HUES64 (cell line): ENCODE measurements at regions not wholly inside any gene's neighbourhood (a gene's known extent, or its start where the extent isn't known, plus 50 kb on each side); places are given as distances from the start of the nearest gene placed in this dataset.

Experiments
- H3K27ac ChIP-seq: 2 replicates; pipeline ENCODE4 v1.7.0; 2013; ENCODE audit warnings: low read depth, low read length, inconsistent platforms
- H3K27me3 ChIP-seq: 2 replicates; pipeline ENCODE4 v1.6.1; 2013; ENCODE audit warnings: mild to moderate bottlenecking, low read length; ENCODE audit not compliant: insufficient read depth
- H3K36me3 ChIP-seq: 2 replicates; pipeline ENCODE4 v1.6.1; 2013; ENCODE audit warnings: mild to moderate bottlenecking, low read length; ENCODE audit not compliant: insufficient read depth
- H3K4me1 ChIP-seq: 2 replicates; pipeline ENCODE4 v1.6.1; 2013; ENCODE audit warnings: mild to moderate bottlenecking, low read length, moderate library complexity; ENCODE audit not compliant: insufficient read depth
- H3K4me3 ChIP-seq: 2 replicates; pipeline ENCODE4 v1.5.1; 2013; ENCODE audit warnings: mild to moderate bottlenecking, low read length, moderate library complexity
- H3K9ac ChIP-seq: 2 replicates; pipeline ENCODE4 v1.6.1; 2013; ENCODE audit warnings: mild to moderate bottlenecking, low read depth, low read length
- H3K9me3 ChIP-seq: 2 replicates; pipeline ENCODE4 v1.6.1; 2013; ENCODE audit warnings: low read depth, low read length; ENCODE audit not compliant: insufficient read depth
- WGBS: fragments of 150-250, 120-280 bp; methylation state at CpG from one replicate; pipeline ENCODE4 v1.1.7; 2013; ENCODE audit warnings: missing lambda C conversion rate; 5-methylcytosine and 5-hydroxymethylcytosine counted together

- no peaks in the 10 kb centered on the region for H3K9me3 ChIP-seq
- no peak overlapping the region for H3K4me3 ChIP-seq
- 0 out of 2 replicates have a peak, but pooled peaks cover 5% of the 10 kb centered on the region for H3K4me1 ChIP-seq
- no peaks in the 10 kb centered on the region for H3K36me3 ChIP-seq
- H3K27ac ChIP-seq = no peak overlapping the region
- no peaks in the 10 kb centered on the region for H3K27me3 ChIP-seq
- no peak overlapping the region for H3K9ac ChIP-seq
These were observed 576.0 kb upstream of the CDH4 start for GRCh38 chr20:60676011-60676410.

DNA sequence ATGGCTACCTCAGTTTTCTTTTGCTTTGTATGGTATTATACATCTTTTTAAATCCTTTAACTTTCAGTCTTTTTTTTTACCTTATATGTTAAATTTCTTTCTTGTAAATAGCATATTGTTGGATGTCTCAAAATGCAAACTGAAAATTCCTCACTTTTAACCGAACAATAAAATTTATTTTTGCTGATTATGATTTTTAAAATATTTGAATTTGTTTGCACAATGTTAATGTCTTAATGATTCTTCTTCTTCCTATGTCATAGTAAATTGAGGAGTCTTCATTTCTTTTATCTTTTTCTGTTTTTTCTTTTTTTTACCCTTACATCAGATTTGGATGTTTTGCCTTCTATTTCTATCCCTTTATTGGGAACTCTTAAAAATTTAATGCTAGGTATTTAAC, 574.2 kb upstream of the CDH4 start:
- H3K27me3 ChIP-seq = no peaks in the 10 kb centered on the region
- no peaks in the 10 kb centered on the region for H3K36me3 ChIP-seq
- 0 out of 2 replicates have a peak, but pooled peaks cover 4% of the 10 kb centered on the region for H3K9me3 ChIP-seq
- H3K9ac ChIP-seq = no peak overlapping the region
- no peak overlapping the region for H3K4me3 ChIP-seq
- H3K27ac ChIP-seq = no peak overlapping the region
- no CpG with 5 or more reads among the region's 1 CpG for WGBS
- H3K4me1 ChIP-seq = 0 out of 2 replicates have a peak, but pooled peaks cover 5% of the 10 kb centered on the region

- H3K9ac ChIP-seq = no peak overlapping the region
- 0 out of 2 replicates have a peak, but pooled peaks cover 4% of the 10 kb centered on the region for H3K9me3 ChIP-seq
- WGBS = 93% methylated on average over 6 of the region's 6 CpGs
- no peaks in the 10 kb centered on the region for H3K36me3 ChIP-seq
- no peaks in the 10 kb centered on the region for H3K4me1 ChIP-seq
- H3K27ac ChIP-seq = no peak overlapping the region
- H3K27me3 ChIP-seq = no peaks in the 10 kb centered on the region
- H3K4me3 ChIP-seq = no peak overlapping the region
These were observed 571.5 kb upstream of the CDH4 start for GRCh38 chr20:60680554-60680953.

GRCh38 chr20:60687213-60687612, 564.8 kb upstream of the CDH4 start:
- no peak overlapping the region for H3K9ac ChIP-seq
- no peaks in the 10 kb centered on the region for H3K36me3 ChIP-seq
- WGBS = 96% methylated on average over 8 of the region's 8 CpGs
- peaks cover 16% of the 10 kb centered on the region for H3K4me1 ChIP-seq
- no peak overlapping the region for H3K4me3 ChIP-seq
- no peak overlapping the region for H3K27ac ChIP-seq
- H3K27me3 ChIP-seq = no peaks in the 10 kb centered on the region
- no peaks in the 10 kb centered on the region for H3K9me3 ChIP-seq

- H3K4me3 ChIP-seq = no peak overlapping the region
- peaks cover 40% of the 10 kb centered on the region for H3K4me1 ChIP-seq
- 94% methylated on average over 3 of the region's 3 CpGs for WGBS
- H3K36me3 ChIP-seq = no peaks in the 10 kb centered on the region
- no peak overlapping the region for H3K9ac ChIP-seq
- H3K27me3 ChIP-seq = no peaks in the 10 kb centered on the region
- no peak overlapping the region for H3K27ac ChIP-seq
- no peaks in the 10 kb centered on the region for H3K9me3 ChIP-seq
These were observed 561.3 kb upstream of the CDH4 start for GRCh38 chr20:60690771-60691170.

- H3K9me3 ChIP-seq = no peaks in the 10 kb centered on the region
- 45% methylated on average over 4 of the region's 4 CpGs for WGBS
- no peak overlapping the region for H3K4me3 ChIP-seq
- H3K4me1 ChIP-seq = peaks cover 40% of the 10 kb centered on the region
- no peaks in the 10 kb centered on the region for H3K27me3 ChIP-seq
- H3K9ac ChIP-seq = peak overlapping the region; percentile 13; the same call in 1 of the 2 replicates
- H3K36me3 ChIP-seq = no peaks in the 10 kb centered on the region
- H3K27ac ChIP-seq = peak overlapping the region; percentile 89
These were observed 560.0 kb upstream of the CDH4 start for GRCh38 chr20:60691966-60692615.

- Histone ChIP-seq H3K4me1 (peaks cover 40% of the 10 kb centered on the region), H3K27ac (peak overlapping the region; percentile 89), H3K27me3 (no peaks in the 10 kb centered on the region), H3K9ac (0 out of 2 replicates have a peak overlapping the region, but pooled peaks have one; percentile 1), H3K9me3 (no peaks in the 10 kb centered on the region), H3K36me3 (no peaks in the 10 kb centered on the region), H3K4me3 (no peak overlapping the region)
- 14% methylated on average over 11 of the region's 11 CpGs for WGBS
These were observed 558.4 kb upstream of the CDH4 start for GRCh38 chr20:60693496-60694133.

- H3K9ac ChIP-seq = no peak overlapping the region
- H3K4me3 ChIP-seq = no peak overlapping the region
- peak overlapping the region; percentile 89; the same call in 1 of the 2 replicates for H3K27ac ChIP-seq
These were observed 557.3 kb upstream of the CDH4 start for GRCh38 chr20:60694763-60695162.

DNA sequence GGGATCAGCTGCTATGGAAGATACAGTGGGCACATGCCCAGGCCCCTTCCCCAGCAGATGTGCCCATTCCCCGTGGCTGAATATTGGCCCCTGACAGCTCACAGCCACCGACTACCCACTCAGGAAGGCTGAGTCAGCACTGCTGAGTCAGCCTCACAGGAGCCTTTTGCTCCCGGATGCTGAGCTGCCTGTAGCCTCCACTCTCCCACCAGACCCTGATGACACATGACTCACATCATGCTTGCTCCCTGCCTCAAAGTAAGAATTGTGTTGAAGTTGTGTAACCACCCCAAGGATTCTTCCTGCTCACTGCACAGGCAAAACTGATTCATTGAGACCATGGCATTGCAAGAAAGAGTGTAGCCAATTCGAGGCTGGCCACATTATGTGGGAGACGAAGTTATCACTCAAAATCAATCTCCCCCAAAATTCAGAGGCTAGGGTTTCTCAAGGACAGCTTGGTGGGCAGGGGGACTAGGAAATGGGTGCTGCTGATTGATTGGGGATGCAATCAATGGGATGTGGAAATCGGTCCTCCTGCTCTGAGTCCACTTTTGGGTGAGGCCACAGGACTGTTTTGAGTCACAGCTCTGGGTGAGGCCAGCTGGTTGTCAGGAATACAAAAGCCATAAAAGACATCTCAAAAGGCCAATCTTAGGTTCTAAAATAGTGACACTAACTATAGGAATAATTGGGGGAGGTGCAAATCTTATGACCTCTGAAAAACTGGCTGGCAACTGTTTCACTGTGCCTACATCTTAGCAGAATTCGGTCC, 556.6 kb upstream of the CDH4 start:
- Histone ChIP-seq H3K27ac (no peak overlapping the region), H3K36me3 (no peaks in the 10 kb centered on the region), H3K4me1 (peaks cover 40% of the 10 kb centered on the region), H3K9me3 (no peaks in the 10 kb centered on the region), H3K9ac (no peak overlapping the region), H3K4me3 (no peak overlapping the region), H3K27me3 (no peaks in the 10 kb centered on the region)
- 91% methylated on average over 7 of the region's 7 CpGs for WGBS

More at GRCh38 chr20:60694763-60695162, 557.3 kb upstream of the CDH4 start:
- Histone ChIP-seq H3K9me3 (no peaks in the 10 kb centered on the region), H3K4me1 (peaks cover 40% of the 10 kb centered on the region), H3K36me3 (no peaks in the 10 kb centered on the region), H3K27me3 (no peaks in the 10 kb centered on the region)
- WGBS = 95% methylated on average over 1 of the region's 1 CpG

DNA sequence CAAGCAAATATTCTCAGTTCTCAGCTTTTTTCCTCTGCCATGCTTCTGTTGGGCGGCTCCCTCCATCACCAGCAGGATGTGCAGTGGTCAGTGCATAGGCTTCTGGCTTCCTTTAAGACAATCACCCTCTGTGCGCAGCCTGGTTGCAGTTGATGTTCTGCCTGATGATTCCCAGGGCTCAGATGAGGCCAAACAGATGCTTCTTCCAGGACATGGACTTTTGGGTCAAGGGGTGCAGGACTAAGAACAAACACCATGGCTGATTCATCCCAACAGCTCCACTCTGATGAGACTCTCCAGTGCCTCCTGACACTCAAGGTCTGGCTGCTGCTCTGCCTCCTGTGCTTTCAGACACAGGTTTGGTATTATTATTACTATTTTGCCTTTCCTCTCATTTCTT, 554.8 kb upstream of the CDH4 start:
- H3K9me3 ChIP-seq = no peaks in the 10 kb centered on the region
- H3K36me3 ChIP-seq = no peaks in the 10 kb centered on the region
- H3K4me3 ChIP-seq = no peak overlapping the region
- H3K9ac ChIP-seq = no peak overlapping the region
- H3K4me1 ChIP-seq = peaks cover 24% of the 10 kb centered on the region
- H3K27me3 ChIP-seq = no peaks in the 10 kb centered on the region
- 93% methylated on average over 2 of the region's 2 CpGs for WGBS
- H3K27ac ChIP-seq = no peak overlapping the region

- Histone ChIP-seq H3K27ac (no peak overlapping the region), H3K9me3 (no peaks in the 10 kb centered on the region), H3K36me3 (no peaks in the 10 kb centered on the region), H3K4me1 (no peaks in the 10 kb centered on the region), H3K9ac (no peak overlapping the region), H3K4me3 (no peak overlapping the region), H3K27me3 (no peaks in the 10 kb centered on the region)
- 89% methylated on average over 2 of the region's 2 CpGs for WGBS
These were observed 551.3 kb upstream of the CDH4 start for GRCh38 chr20:60700728-60701127.
